Fibroblast of villous mesenchyme (primary cell): ENCODE measurements at regions not wholly inside any gene's neighbourhood (a gene's known extent, or its start where the extent isn't known, plus 50 kb on each side); places are given as distances from the start of the nearest gene placed in this dataset.

Source experiments
- DNase-seq: peaks from one replicate; pipeline ENCODE4 v3.0.0-alpha.2; 2010; ENCODE audit warnings: low read depth
- H3K4me3 ChIP-seq: 2 replicates; pipeline ENCODE4 v1.5.1; 2011; ENCODE audit warnings: low read depth, mild to moderate bottlenecking, low read length
- CTCF ChIP-seq: IDR thresholded peaks from 2 replicates; pipeline ENCODE4 v1.5.1; 2012; ENCODE audit warnings: low read depth, mild to moderate bottlenecking, low read length; ENCODE audit not compliant: insufficient read depth

- TF ChIP-seq CTCF: peak; percentile 43
These were observed 217.3 kb downstream of the PTPRU start for GRCh38 chr1:29453502-29454240.

DNA sequence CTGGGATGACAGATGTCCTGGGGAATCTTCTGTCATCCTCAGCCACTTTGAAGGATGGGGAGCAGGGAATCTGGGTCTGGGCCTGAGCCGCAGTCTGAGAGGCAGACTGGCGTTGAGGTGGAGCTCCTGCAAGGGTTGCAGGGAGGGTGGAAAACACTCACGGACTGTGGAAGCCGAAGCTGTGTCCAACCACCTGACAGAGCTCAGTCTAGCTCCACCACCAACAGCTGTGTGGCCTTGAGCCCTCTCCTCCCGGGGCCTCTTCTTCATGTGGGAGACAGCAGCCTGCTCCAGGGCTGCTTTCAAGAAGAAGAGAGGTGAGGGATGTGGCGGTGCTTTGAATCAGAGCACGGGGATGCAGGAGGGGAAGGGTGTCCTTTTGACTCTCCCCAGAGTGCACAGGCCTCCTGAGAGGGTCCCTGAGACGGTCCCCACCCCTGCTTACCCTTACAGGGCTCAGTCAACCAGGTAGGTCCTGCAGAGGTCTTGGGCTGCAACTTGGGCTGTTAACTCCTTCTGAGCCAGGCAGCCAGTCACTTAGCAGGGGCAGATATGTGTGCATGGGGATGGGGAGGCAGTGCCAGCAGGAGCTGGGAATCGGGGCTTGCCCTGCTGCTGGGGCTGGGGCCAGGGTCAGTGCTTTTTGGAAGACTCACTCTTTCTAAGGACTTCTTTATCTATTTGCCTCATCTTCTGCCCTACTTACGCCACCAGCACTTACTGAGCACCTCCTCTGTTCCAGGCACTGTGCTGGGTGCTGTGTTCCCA is 216.3 kb downstream of the PTPRU start:
- no peak for DNase-seq
- TF ChIP-seq CTCF: no peak
- no peak overlapping the region for H3K4me3 ChIP-seq

More at GRCh38 chr1:29453502-29454240, 217.3 kb downstream of the PTPRU start:
- peak; percentile 62 for DNase-seq
- H3K4me3 ChIP-seq: no peak overlapping the region

DNA sequence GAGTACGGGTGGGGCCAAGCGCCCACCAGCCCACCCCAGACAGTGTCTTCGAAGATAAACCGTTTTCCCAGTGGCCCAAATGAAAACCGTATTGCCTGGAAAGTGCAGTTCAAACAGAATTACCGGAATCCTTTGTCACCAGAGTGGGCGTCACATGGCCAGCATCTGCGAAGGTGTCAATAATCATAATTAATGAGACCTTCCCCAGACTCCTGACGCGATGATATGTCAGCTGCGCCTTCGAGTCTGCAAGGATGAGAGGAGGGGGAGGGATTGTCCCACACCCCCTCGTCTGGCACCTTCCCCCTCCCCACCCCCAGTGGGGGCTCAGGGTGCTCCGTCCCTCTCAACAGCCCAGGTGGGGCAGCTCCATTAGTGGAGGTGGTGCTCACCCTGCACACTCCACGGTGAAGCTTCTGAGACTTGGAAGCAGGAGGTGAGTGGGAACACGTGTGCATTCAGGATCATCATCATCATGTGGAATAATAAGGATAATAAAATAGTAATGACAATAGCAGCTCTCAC is 215.1 kb downstream of the PTPRU start:
- H3K4me3 ChIP-seq: no peak overlapping the region
- no peak for DNase-seq
- no peak for TF ChIP-seq CTCF

GRCh38 chr1:29450591-29450990 is 214.3 kb downstream of the PTPRU start:
- H3K4me3 ChIP-seq: no peak overlapping the region
- no peak for DNase-seq

GRCh38 chr1:29448456-29449235 is 212.3 kb downstream of the PTPRU start:
- TF ChIP-seq CTCF: no peak
- DNase-seq: no peak
- no peak overlapping the region for H3K4me3 ChIP-seq

More at GRCh38 chr1:29450591-29450990, 214.3 kb downstream of the PTPRU start:
- no peak for TF ChIP-seq CTCF

DNA sequence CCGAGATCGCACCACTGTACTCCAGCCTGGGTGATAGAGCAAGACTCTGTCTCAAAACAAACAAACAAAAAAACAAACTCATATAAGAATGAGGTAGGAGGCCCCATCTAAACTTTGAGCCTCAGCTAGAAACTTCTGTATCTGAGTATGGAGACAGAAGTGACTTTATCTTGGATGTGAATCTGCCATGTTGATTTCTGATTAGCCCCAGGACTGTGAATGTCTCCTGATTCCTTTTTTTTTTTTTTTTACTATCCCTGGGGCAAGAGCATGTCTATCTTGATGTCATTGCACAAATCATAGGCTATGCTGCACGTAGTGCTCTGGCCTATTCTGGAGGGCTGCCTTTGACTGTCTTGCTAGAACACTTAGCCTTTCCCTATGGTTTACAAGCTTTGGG is 211.0 kb downstream of the PTPRU start:
- no peak for DNase-seq
- no peak for TF ChIP-seq CTCF
- H3K4me3 ChIP-seq: no peak overlapping the region
